K562 (cell line): ENCODE measurements at regions not wholly inside any gene's neighbourhood (a gene's known extent, or its start where the extent isn't known, plus 50 kb on each side); places are given as distances from the start of the nearest gene placed in this dataset.

ENCODE experiments used
- ATAC-seq: fragments of 200-7000 bp; cut with Tn5 transposase; 3 replicates; pipeline ENCODE4 v1.9.1; 2020; ENCODE audit warnings: moderate library complexity
- BruUV-seq: library from RNA; stranded (reverse); fragments of 400-500 nt; replicated peaks from 2 replicates; lab custom pipeline; 2021; lab: Mats Ljungman, UMichigan
- CTCF ChIA-PET: fragments of 300-600 bp; formaldehyde crosslinking; extraction: SDS; loops from one replicate; lab custom pipeline; 2021; ENCODE audit warnings: low intra/inter-chr PET ratio; lab: Yijun Ruan, JAX
- POLR2A ChIA-PET: fragments of 300-600, 350-650 bp; sonication (Branson Sonifier 250); formaldehyde crosslinking; extraction: SDS; loops from one replicate; lab custom pipeline; 2021; ENCODE audit warnings: antibody characterized with exemption, inconsistent platforms; lab: Yijun Ruan, JAX
- DNase-seq, 4 experiments: peaks; one replicate each; pipeline versions ENCODE4 v3.0.0 to v3.0.0-alpha.2; 2011 to 2018; ENCODE audit warnings: low spot score in 3 of 4, mixed read lengths in 3 of 4; ENCODE audit errors: extremely low read depth in 1 of 4
- FAIRE-seq: peaks from 2 replicates; lab custom pipeline; 2011; peaks lifted over from hg19 to GRCh38; lab: Jason Lieb, UNC
- H2AFZ ChIP-seq: 2 replicates; pipeline ENCODE4 v1.6.0; 2011; ENCODE audit warnings: low read depth, low read length, control low read depth, inconsistent platforms
- H3K27ac ChIP-seq: fragments of 200-600 bp; 3 replicates; pipeline ENCODE4 v1.8.0; 2011; ENCODE audit warnings: low read depth, mild to moderate bottlenecking, control low read depth, inconsistent platforms, low read length, moderate library complexity, mixed read lengths; ENCODE audit errors: extremely low read depth
- H3K27me3 ChIP-seq, 2 experiments: fragments of 300-600 bp in 1 of 2; 2 replicates in 1 of 2; 3 replicates in 1 of 2; pipeline versions ENCODE4 v1.6.0 to v1.8.0; 2011; ENCODE audit warnings: inconsistent platforms in 2 of 2, low read length in 2 of 2, mild to moderate bottlenecking in 1 of 2, mixed read lengths in 1 of 2, moderate library complexity in 1 of 2; ENCODE audit not compliant: control insufficient read depth in 2 of 2, insufficient read depth in 2 of 2
- H3K36me3 ChIP-seq: fragments of 300-600 bp; 3 replicates; pipeline ENCODE4 v1.8.0; 2011; ENCODE audit warnings: mild to moderate bottlenecking, low read length, inconsistent platforms; ENCODE audit not compliant: control insufficient read depth, insufficient read depth
- H3K4me1 ChIP-seq, 2 experiments: fragments of 200-600 bp in 1 of 2; replicated peaks in 1 of 2; 2 replicates in 1 of 2; 3 replicates in 1 of 2; pipeline versions ENCODE4 v1.5.1 to v1.8.0; 2011; ENCODE audit warnings: inconsistent platforms in 2 of 2, low read length in 2 of 2, mild to moderate bottlenecking in 1 of 2, mixed read lengths in 1 of 2, moderate library complexity in 1 of 2; ENCODE audit not compliant: control insufficient read depth in 2 of 2, insufficient read depth in 2 of 2
- H3K4me2 ChIP-seq: 2 replicates; pipeline ENCODE4 v1.6.1; 2011; ENCODE audit warnings: low read length, control low read depth, inconsistent platforms, mixed read lengths; ENCODE audit not compliant: insufficient read depth
- H3K4me3 ChIP-seq: fragments of 200-600 bp; sonication (generic), shearing (Covaris generic); 2 replicates; pipeline ENCODE4 v1.5.1; 2016; ENCODE audit warnings: control low read depth, inconsistent platforms
- H3K79me2 ChIP-seq: fragments of 200-600 bp; 3 replicates; pipeline ENCODE4 v1.8.0; 2011; ENCODE audit warnings: low read length, inconsistent platforms; ENCODE audit not compliant: control insufficient read depth, insufficient read depth
- H3K9ac ChIP-seq, 2 experiments: 2 replicates each; pipeline versions ENCODE4 v1.6.0 to v1.6.1; 2011; ENCODE audit warnings: low read depth in 2 of 2, low read length in 2 of 2, control low read depth in 1 of 2, inconsistent platforms in 1 of 2, mild to moderate bottlenecking in 1 of 2, mixed read lengths in 1 of 2; ENCODE audit not compliant: insufficient read depth in 1 of 2
- H3K9me1 ChIP-seq: one replicate; pipeline ENCODE4 v1.6.0; 2011; ENCODE audit warnings: inconsistent platforms, mild to moderate bottlenecking, low read length, moderate library complexity; ENCODE audit not compliant: control insufficient read depth, insufficient read depth
- H3K9me3 ChIP-seq: replicated peaks from 2 replicates; pipeline ENCODE4 v1.5.1; 2011; ENCODE audit warnings: low read depth, low read length, inconsistent platforms; ENCODE audit not compliant: control insufficient read depth, insufficient read depth
- H4K20me1 ChIP-seq: replicated peaks from 2 replicates; pipeline ENCODE4 v1.6.1; 2011; ENCODE audit warnings: low read length, inconsistent platforms, mixed read lengths; ENCODE audit not compliant: control insufficient read depth, insufficient read depth
- CHD1 ChIP-seq: fragments of 200-600 bp; sonication (generic); IDR thresholded peaks from one replicate; pipeline ENCODE4 v1.6.1; 2012; ENCODE audit warnings: mild to moderate bottlenecking, moderate library complexity, low read length, inconsistent platforms
- L3MBTL2 ChIP-seq: fragments of 450-650 bp; IDR thresholded peaks from 2 replicates; pipeline ENCODE4 v1.6.1; 2016; ENCODE audit warnings: mild to moderate bottlenecking, moderate library complexity
- WGBS: fragments of 100-300 bp; shearing (Covaris generic); methylation state at CpG from one replicate; pipeline ENCODE4 v1.1.6; 2016; ENCODE audit warnings: low coverage, mixed read lengths; ENCODE audit not compliant: insufficient coverage; ENCODE audit errors: missing lambda C conversion rate; 5-methylcytosine and 5-hydroxymethylcytosine counted together
- in situ Hi-C: fragments of 300-500 bp; cut with MboI; formaldehyde crosslinking; loops from 4 replicates; pipeline ENCODE4 v1.15.0; 2018; ENCODE audit warnings: inconsistent platforms, mixed read lengths
- intact Hi-C: fragments of 100-400 bp; cut with micrococcal nuclease; formaldehyde crosslinking; loops from 2 replicates; pipeline ENCODE4 v1.14.2; 2022

DNA sequence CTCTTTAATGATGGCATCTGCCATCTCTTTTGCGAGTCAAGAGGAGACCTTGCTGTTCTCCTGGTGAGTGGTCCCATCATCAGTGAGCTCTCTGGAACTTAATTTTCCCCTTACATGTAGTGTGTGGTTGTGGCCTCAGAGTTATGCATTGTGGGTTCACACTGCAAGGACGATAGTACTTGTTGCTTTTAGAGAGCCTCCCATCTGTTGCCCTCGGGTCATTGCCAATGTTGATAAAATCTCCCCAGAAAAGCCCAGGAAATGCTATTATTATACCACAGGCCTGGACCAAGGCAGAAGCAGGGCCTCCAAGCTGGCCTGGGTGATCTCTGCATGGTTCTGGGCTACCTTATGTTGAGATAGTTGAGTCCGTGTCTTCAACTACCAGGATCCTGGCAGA is 241.6 kb downstream of the BMP7 start:
- 0% methylated on average over 4 of the region's 4 CpGs for WGBS
- FAIRE-seq: no peak

DNA sequence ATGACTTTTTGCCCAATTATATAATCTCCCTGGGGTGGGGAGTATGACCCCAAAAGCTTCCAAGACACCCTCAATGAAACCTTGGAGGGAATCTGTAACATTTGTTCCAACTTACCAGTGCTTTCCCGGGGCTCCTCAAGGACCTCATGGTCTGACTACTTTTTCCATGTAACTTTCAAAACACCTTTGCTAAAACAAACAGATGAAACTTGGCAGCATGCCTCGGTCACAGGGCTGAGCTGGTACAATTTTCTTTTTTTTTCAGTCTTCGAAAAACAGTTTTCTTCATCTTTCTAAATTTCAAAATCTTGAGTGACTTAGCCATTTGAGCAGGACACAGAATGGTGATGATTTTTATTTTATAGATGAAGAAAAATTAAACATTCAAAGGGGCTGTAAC is 241.2 kb downstream of the BMP7 start:
- no peak overlapping the region for H3K4me3 ChIP-seq
- H3K4me1 ChIP-seq: no peaks in the 10 kb centered on the region
- H3K4me2 ChIP-seq: no peak overlapping the region
- no peak for TF ChIP-seq CHD1
- no peaks in the 10 kb centered on the region for H3K36me3 ChIP-seq
- no peak for FAIRE-seq
- no peaks in the 10 kb centered on the region for H3K79me2 ChIP-seq
- H2AFZ ChIP-seq: no peak overlapping the region
- DNase-seq: no peak
- WGBS: 0% methylated on average over 3 of the region's 3 CpGs
- ChIA-PET POLR2A (no interaction called here), CTCF (no interaction called here)
- H4K20me1 ChIP-seq: no peaks in the 10 kb centered on the region
- no peaks in the 10 kb centered on the region for H3K9me3 ChIP-seq
- in situ Hi-C loops: no loop called here
- ATAC-seq: no peak
- peaks cover 7 to 35% of the 10 kb centered on the region in 2 experiments; a peak in 3 of 5 replicates for H3K27me3 ChIP-seq
- no TSS peak for BruUV-seq
- no peak overlapping the region for H3K27ac ChIP-seq
- intact Hi-C loops: no loop called here
- no peak overlapping the region for H3K9ac ChIP-seq
- H3K9me1 ChIP-seq: no peaks in the 10 kb centered on the region

More for the DNA sequence above, 241.6 kb downstream of the BMP7 start:
- no peaks in the 10 kb centered on the region for H3K36me3 ChIP-seq
- H3K79me2 ChIP-seq: no peaks in the 10 kb centered on the region
- intact Hi-C loops: no loop called here
- no peak for DNase-seq
- H3K9me1 ChIP-seq: no peaks in the 10 kb centered on the region
- no peak overlapping the region for H3K9ac ChIP-seq
- H3K27ac ChIP-seq: no peak overlapping the region
- no peaks in the 10 kb centered on the region for H4K20me1 ChIP-seq
- H3K4me2 ChIP-seq: no peak overlapping the region
- peaks cover 8 to 37% of the 10 kb centered on the region in 2 experiments; a peak in 3 of 5 replicates for H3K27me3 ChIP-seq
- CTCF ChIA-PET: no interaction called here
- no peaks in the 10 kb centered on the region for H3K4me1 ChIP-seq
- BruUV-seq: no TSS peak
- no peak overlapping the region for H3K4me3 ChIP-seq
- no peak for ATAC-seq
- no peaks in the 10 kb centered on the region for H3K9me3 ChIP-seq
- H2AFZ ChIP-seq: no peak overlapping the region
- in situ Hi-C loops: no loop called here
- POLR2A ChIA-PET: no interaction called here
- TF ChIP-seq L3MBTL2: no peak
- TF ChIP-seq, all 486 proteins: peak for 0
